CD4-positive, alpha-beta T cell treated with Interleukin-12 subunit alpha and Interleukin-12 subunit beta, for 1 hour (primary cell): ENCODE measurements at regions not wholly inside any gene's neighbourhood (a gene's known extent, or its start where the extent isn't known, plus 50 kb on each side); places are given as distances from the start of the nearest gene placed in this dataset.

Experiments used
- DNase-seq: peaks from one replicate; pipeline ENCODE4 v3.0.0-alpha.2; 2020

- DNase-seq: no peak
These were observed 264.7 kb downstream of the DLL1 start for GRCh38 chr6:170025935-170026750.

- no peak for DNase-seq
These were observed 265.5 kb downstream of the DLL1 start for GRCh38 chr6:170025341-170025911.

- DNase-seq: no peak
These were observed 265.9 kb downstream of the DLL1 start for GRCh38 chr6:170024940-170025339.

- DNase-seq: peak; percentile 4
These were observed 267.0 kb downstream of the DLL1 start for GRCh38 chr6:170023620-170024521.

- no peak for DNase-seq
These were observed 267.9 kb downstream of the DLL1 start for GRCh38 chr6:170022827-170023619.

- no peak for DNase-seq
These were observed 268.6 kb downstream of the DLL1 start for GRCh38 chr6:170022291-170022722.

GRCh38 chr6:170021579-170021978 lies 269.3 kb downstream of the DLL1 start:
- no peak for DNase-seq

GRCh38 chr6:170019818-170020583 lies 268.6 kb downstream of the ERMARD start:
- no peak for DNase-seq

- no peak for DNase-seq
These were observed 267.8 kb downstream of the ERMARD start for GRCh38 chr6:170018936-170019817.

- no peak for DNase-seq
These were observed 267.1 kb downstream of the ERMARD start for GRCh38 chr6:170018422-170018935.

GRCh38 chr6:170017603-170018320 lies 266.3 kb downstream of the ERMARD start:
- DNase-seq: no peak

GRCh38 chr6:170013815-170014214 lies 262.4 kb downstream of the ERMARD start:
- no peak for DNase-seq

- no peak for DNase-seq
These were observed 260.6 kb downstream of the ERMARD start for GRCh38 chr6:170012037-170012330.

GRCh38 chr6:170011204-170012036 lies 260.0 kb downstream of the ERMARD start:
- DNase-seq: no peak

GRCh38 chr6:170010665-170011203 lies 259.3 kb downstream of the ERMARD start:
- no peak for DNase-seq

GRCh38 chr6:170008294-170008785 lies 256.9 kb downstream of the ERMARD start:
- no peak for DNase-seq

GRCh38 chr6:170007468-170008293 lies 256.3 kb downstream of the ERMARD start:
- no peak for DNase-seq
